ENCODE measurements at regions not wholly inside any gene's neighbourhood (a gene's known extent, or its start where the extent isn't known, plus 50 kb on each side); places are given as distances from the start of the nearest gene placed in this dataset.

GRCh38 chrX:118211891-118212816 is 95.5 kb upstream of the KLHL13 start:
- Histone ChIP-seq H3K27me3 (ENCODE audit: control insufficient read depth in 2 of 2, insufficient read depth in 2 of 2, low read length in 2 of 2) (no peaks in the 10 kb centered on the region), H3K4me3 (ENCODE audit: low read length in 2 of 2) (no peak overlapping the region), H3K27ac (ENCODE audit: low read depth in 2 of 2, low read length in 2 of 2) (no peak overlapping the region)

GRCh38 chrX:118212817-118213183 is 96.2 kb upstream of the KLHL13 start:
- H3K4me1 ChIP-seq (ENCODE audit: control insufficient read depth in 2 of 2, insufficient read depth in 2 of 2, low read length in 2 of 2): peaks cover 9 to 17% of the 10 kb centered on the region in 2 donors
- no peak overlapping the region for H3K9ac ChIP-seq (ENCODE audit: low read depth in 1 of 2, low read length in 2 of 2)
- no peaks in the 10 kb centered on the region for H3K9me3 ChIP-seq (ENCODE audit: control insufficient read depth in 2 of 2, low read length in 2 of 2)
- H3K36me3 ChIP-seq (ENCODE audit: control insufficient read depth in 2 of 2, insufficient read depth in 2 of 2, low read length in 2 of 2): no peaks in the 10 kb centered on the region
- H3K27ac ChIP-seq (ENCODE audit: low read depth in 2 of 2, low read length in 2 of 2): no peak overlapping the region
- no peak overlapping the region for H3K4me3 ChIP-seq (ENCODE audit: low read length in 2 of 2)
- no peaks in the 10 kb centered on the region for H3K27me3 ChIP-seq (ENCODE audit: control insufficient read depth in 2 of 2, insufficient read depth in 2 of 2, low read length in 2 of 2)

More at GRCh38 chrX:118211891-118212816, 95.5 kb upstream of the KLHL13 start:
- Histone ChIP-seq H3K9ac (ENCODE audit: low read depth in 1 of 2, low read length in 2 of 2) (no peak overlapping the region), H3K9me3 (ENCODE audit: control insufficient read depth in 2 of 2, low read length in 2 of 2) (no peaks in the 10 kb centered on the region), H3K36me3 (ENCODE audit: control insufficient read depth in 2 of 2, insufficient read depth in 2 of 2, low read length in 2 of 2) (no peaks in the 10 kb centered on the region), H3K4me1 (ENCODE audit: control insufficient read depth in 2 of 2, insufficient read depth in 2 of 2, low read length in 2 of 2) (peaks cover 9 to 18% of the 10 kb centered on the region in 2 donors)

- Histone ChIP-seq H3K36me3 (ENCODE audit: control insufficient read depth in 2 of 2, insufficient read depth in 2 of 2, low read length in 2 of 2) (no peaks in the 10 kb centered on the region), H3K4me1 (ENCODE audit: control insufficient read depth in 2 of 2, insufficient read depth in 2 of 2, low read length in 2 of 2) (peaks cover 9 to 16% of the 10 kb centered on the region in 2 donors), H3K4me3 (ENCODE audit: low read length in 2 of 2) (no peak overlapping the region), H3K27me3 (ENCODE audit: control insufficient read depth in 2 of 2, insufficient read depth in 2 of 2, low read length in 2 of 2) (no peaks in the 10 kb centered on the region), H3K9ac (ENCODE audit: low read depth in 1 of 2, low read length in 2 of 2) (no peak overlapping the region), H3K27ac (ENCODE audit: low read depth in 2 of 2, low read length in 2 of 2) (no peak overlapping the region), H3K9me3 (ENCODE audit: control insufficient read depth in 2 of 2, low read length in 2 of 2) (no peaks in the 10 kb centered on the region)
Observed at GRCh38 chrX:118215346-118215745, 98.7 kb upstream of the KLHL13 start.

- Histone ChIP-seq H3K36me3 (ENCODE audit: control insufficient read depth in 2 of 2, insufficient read depth in 2 of 2, low read length in 2 of 2) (no peaks in the 10 kb centered on the region), H3K9me3 (ENCODE audit: control insufficient read depth in 2 of 2, low read length in 2 of 2) (no peaks in the 10 kb centered on the region), H3K27ac (ENCODE audit: low read depth in 2 of 2, low read length in 2 of 2) (no peak overlapping the region), H3K4me1 (ENCODE audit: control insufficient read depth in 2 of 2, insufficient read depth in 2 of 2, low read length in 2 of 2) (peaks cover 9 to 21% of the 10 kb centered on the region in 2 donors), H3K9ac (ENCODE audit: low read depth in 1 of 2, low read length in 2 of 2) (no peak overlapping the region), H3K4me3 (ENCODE audit: low read length in 2 of 2) (no peak overlapping the region), H3K27me3 (ENCODE audit: control insufficient read depth in 2 of 2, insufficient read depth in 2 of 2, low read length in 2 of 2) (no peaks in the 10 kb centered on the region)
Observed at GRCh38 chrX:118216087-118216486, 99.5 kb upstream of the KLHL13 start.

- Histone ChIP-seq H3K9ac (ENCODE audit: low read depth in 1 of 2, low read length in 2 of 2) (no peak overlapping the region), H3K27ac (ENCODE audit: low read depth in 2 of 2, low read length in 2 of 2) (no peak overlapping the region), H3K4me1 (ENCODE audit: control insufficient read depth in 2 of 2, insufficient read depth in 2 of 2, low read length in 2 of 2) (peaks cover 9 to 24% of the 10 kb centered on the region in 2 donors), H3K9me3 (ENCODE audit: control insufficient read depth in 2 of 2, low read length in 2 of 2) (no peaks in the 10 kb centered on the region), H3K36me3 (ENCODE audit: control insufficient read depth in 2 of 2, insufficient read depth in 2 of 2, low read length in 2 of 2) (no peaks in the 10 kb centered on the region), H3K27me3 (ENCODE audit: control insufficient read depth in 2 of 2, insufficient read depth in 2 of 2, low read length in 2 of 2) (no peaks in the 10 kb centered on the region), H3K4me3 (ENCODE audit: low read length in 2 of 2) (no peak overlapping the region)
Observed at GRCh38 chrX:118216509-118216908, 99.9 kb upstream of the KLHL13 start.

GRCh38 chrX:118218079-118218478 is 101.5 kb upstream of the KLHL13 start:
- Histone ChIP-seq H3K4me3 (ENCODE audit: low read length in 2 of 2) (no peak overlapping the region), H3K9me3 (ENCODE audit: control insufficient read depth in 2 of 2, low read length in 2 of 2) (no peaks in the 10 kb centered on the region), H3K27ac (ENCODE audit: low read depth in 2 of 2, low read length in 2 of 2) (no peak overlapping the region), H3K27me3 (ENCODE audit: control insufficient read depth in 2 of 2, insufficient read depth in 2 of 2, low read length in 2 of 2) (no peaks in the 10 kb centered on the region), H3K36me3 (ENCODE audit: control insufficient read depth in 2 of 2, insufficient read depth in 2 of 2, low read length in 2 of 2) (no peaks in the 10 kb centered on the region), H3K4me1 (ENCODE audit: control insufficient read depth in 2 of 2, insufficient read depth in 2 of 2, low read length in 2 of 2) (peaks cover 8 to 24% of the 10 kb centered on the region in 2 donors), H3K9ac (ENCODE audit: low read depth in 1 of 2, low read length in 2 of 2) (no peak overlapping the region)

GRCh38 chrX:118218940-118219339 is 102.3 kb upstream of the KLHL13 start:
- H3K27ac ChIP-seq (ENCODE audit: low read depth in 2 of 2, low read length in 2 of 2): no peak overlapping the region

GRCh38 chrX:118219866-118220265 is 103.3 kb upstream of the KLHL13 start:
- Histone ChIP-seq H3K27ac (ENCODE audit: low read depth in 2 of 2, low read length in 2 of 2) (no peak overlapping the region), H3K27me3 (ENCODE audit: control insufficient read depth in 2 of 2, insufficient read depth in 2 of 2, low read length in 2 of 2) (no peaks in the 10 kb centered on the region), H3K4me1 (ENCODE audit: control insufficient read depth in 2 of 2, insufficient read depth in 2 of 2, low read length in 2 of 2) (peaks cover 7 to 24% of the 10 kb centered on the region in 2 donors), H3K9me3 (ENCODE audit: control insufficient read depth in 2 of 2, low read length in 2 of 2) (no peaks in the 10 kb centered on the region), H3K9ac (ENCODE audit: low read depth in 1 of 2, low read length in 2 of 2) (no peak overlapping the region), H3K4me3 (ENCODE audit: low read length in 2 of 2) (no peak overlapping the region), H3K36me3 (ENCODE audit: control insufficient read depth in 2 of 2, insufficient read depth in 2 of 2, low read length in 2 of 2) (no peaks in the 10 kb centered on the region)

More at GRCh38 chrX:118218940-118219339, 102.3 kb upstream of the KLHL13 start:
- H3K4me1 ChIP-seq (ENCODE audit: control insufficient read depth in 2 of 2, insufficient read depth in 2 of 2, low read length in 2 of 2): peaks cover 7 to 24% of the 10 kb centered on the region in 2 donors
- H3K36me3 ChIP-seq (ENCODE audit: control insufficient read depth in 2 of 2, insufficient read depth in 2 of 2, low read length in 2 of 2): no peaks in the 10 kb centered on the region
- H3K9me3 ChIP-seq (ENCODE audit: control insufficient read depth in 2 of 2, low read length in 2 of 2): no peaks in the 10 kb centered on the region
- H3K9ac ChIP-seq (ENCODE audit: low read depth in 1 of 2, low read length in 2 of 2): no peak overlapping the region
- no peak overlapping the region for H3K4me3 ChIP-seq (ENCODE audit: low read length in 2 of 2)
- H3K27me3 ChIP-seq (ENCODE audit: control insufficient read depth in 2 of 2, insufficient read depth in 2 of 2, low read length in 2 of 2): no peaks in the 10 kb centered on the region

GRCh38 chrX:118220509-118220908 is 103.9 kb upstream of the KLHL13 start:
- no peaks in the 10 kb centered on the region for H3K36me3 ChIP-seq (ENCODE audit: control insufficient read depth in 2 of 2, insufficient read depth in 2 of 2, low read length in 2 of 2)
- no peak overlapping the region for H3K9ac ChIP-seq (ENCODE audit: low read depth in 1 of 2, low read length in 2 of 2)
- no peaks in the 10 kb centered on the region for H3K27me3 ChIP-seq (ENCODE audit: control insufficient read depth in 2 of 2, insufficient read depth in 2 of 2, low read length in 2 of 2)
- no peaks in the 10 kb centered on the region for H3K9me3 ChIP-seq (ENCODE audit: control insufficient read depth in 2 of 2, low read length in 2 of 2)
- no peak overlapping the region for H3K4me3 ChIP-seq (ENCODE audit: low read length in 2 of 2)
- peaks cover 7 to 26% of the 10 kb centered on the region in 2 donors for H3K4me1 ChIP-seq (ENCODE audit: control insufficient read depth in 2 of 2, insufficient read depth in 2 of 2, low read length in 2 of 2)
- H3K27ac ChIP-seq (ENCODE audit: low read depth in 2 of 2, low read length in 2 of 2): no peak overlapping the region

- H3K9me3 ChIP-seq (ENCODE audit: control insufficient read depth in 2 of 2, low read length in 2 of 2): no peaks in the 10 kb centered on the region
- no peaks in the 10 kb centered on the region for H3K36me3 ChIP-seq (ENCODE audit: control insufficient read depth in 2 of 2, insufficient read depth in 2 of 2, low read length in 2 of 2)
- H3K4me3 ChIP-seq (ENCODE audit: low read length in 2 of 2): no peak overlapping the region
- H3K9ac ChIP-seq (ENCODE audit: low read depth in 1 of 2, low read length in 2 of 2): no peak overlapping the region
- H3K4me1 ChIP-seq (ENCODE audit: control insufficient read depth in 2 of 2, insufficient read depth in 2 of 2, low read length in 2 of 2): peaks cover 6 to 23% of the 10 kb centered on the region in 2 donors
- H3K27me3 ChIP-seq (ENCODE audit: control insufficient read depth in 2 of 2, insufficient read depth in 2 of 2, low read length in 2 of 2): no peaks in the 10 kb centered on the region
- no peak overlapping the region for H3K27ac ChIP-seq (ENCODE audit: low read depth in 2 of 2, low read length in 2 of 2)
Observed at GRCh38 chrX:118221270-118221669, 104.7 kb upstream of the KLHL13 start.
